ENCODE measurements at regions not wholly inside any gene's neighbourhood (a gene's known extent, or its start where the extent isn't known, plus 50 kb on each side); places are given as distances from the start of the nearest gene placed in this dataset.

- TF ChIP-seq CTCF (IDR thresholded peaks at IDR 0.05 in 8 of 11, conservative IDR thresholded peaks at IDR 0.05 in 3 of 11): no peak
- TF ChIP-seq POLR2A (IDR thresholded peaks at IDR 0.05): no peak
These were observed 111.2 kb upstream of the MBNL2 start for GRCh38 chr13:97110936-97111335.

Data from spleen (tissue), 7 donors.